Adrenal gland (tissue), 9 donors: ENCODE measurements at regions not wholly inside any gene's neighbourhood (a gene's known extent, or its start where the extent isn't known, plus 50 kb on each side); places are given as distances from the start of the nearest gene placed in this dataset.

ENCODE experiments used
- DNase-seq, 7 donors: peaks; one replicate each; pipeline ENCODE4 v3.0.0-alpha.2; 2019 to 2020
- H3K27ac ChIP-seq, 5 donors: fragments of 200-600 bp; sonication (generic) in 4 of 5; 1 replicate in 3 of 5; 2 replicates in 2 of 5; pipeline versions ENCODE4 v1.5.1 to v1.8.0; 2016 to 2020; ENCODE audit warnings: mild to moderate bottlenecking in 1 of 5
- H3K27me3 ChIP-seq: fragments of 200-600 bp; 2 replicates; pipeline ENCODE4 v1.8.0; 2021
- H3K36me3 ChIP-seq, 2 donors: fragments of 200-600 bp; replicated peaks in 1 of 2; 1 replicate in 1 of 2; 2 replicates in 1 of 2; pipeline versions ENCODE4 v1.5.1 to v1.8.0; 2018 to 2022
- H3K4me1 ChIP-seq, 2 donors: fragments of 200-600 bp; replicated peaks in 1 of 2; 1 replicate in 1 of 2; 2 replicates in 1 of 2; pipeline versions ENCODE4 v1.5.1 to v1.8.0; 2018 to 2021
- H3K4me3 ChIP-seq, 4 donors: fragments of 200-600 bp; sonication (generic) in 3 of 4; one replicate each; pipeline ENCODE4 v1.5.1; 2016 to 2018
- H3K9me3 ChIP-seq, 3 donors: fragments of 200-600 bp; sonication (generic) in 1 of 3; replicated peaks in 1 of 3; 1 replicate in 2 of 3; 2 replicates in 1 of 3; pipeline versions ENCODE4 v1.5.1 to v1.8.0; 2016 to 2021
- CTCF ChIP-seq, 6 experiments: fragments of 450-650 bp in 4 of 6; fragments of 200-600 bp in 2 of 6; sonication (generic) in 1 of 6; IDR thresholded peaks; 1 replicate in 5 of 6; 2 replicates in 1 of 6; pipeline versions ENCODE4 v1.5.1 to v1.8.0; 2016 to 2021; ENCODE audit warnings: antibody characterized with exemption in 6 of 6, mild to moderate bottlenecking in 2 of 6, moderate library complexity in 1 of 6
- POLR2A ChIP-seq, 2 donors: fragments of 450-650 bp; IDR thresholded peaks; one replicate each; pipeline ENCODE4 v1.6.1; 2017; ENCODE audit warnings: antibody characterized with exemption in 2 of 2, mild to moderate bottlenecking in 2 of 2, moderate library complexity in 1 of 2
- WGBS, 4 donors: extraction: QIAGEN DNeasy Blood & Tissue Kit in 2 of 4; methylation state at CpG; one replicate each; pipeline versions ENCODE4 v1.1.5 to v1.1.7; 2013 to 2017; 5-methylcytosine and 5-hydroxymethylcytosine counted together
- intact Hi-C, 2 donors: fragments of 100-400 bp; cut with DNase I; formaldehyde crosslinking; loops; one replicate each; pipeline versions ENCODE4 v1.14.1 to v1.15.0; 2022 to 2023
- donor health status: healthy with polysubstance abuse.
- donor health status: Bipolar disorder and iron deficiency.
- donor health status: DM: yes; HTN: yes; CAD: no.
- donor health status: DM: no; HTN: no; CAD: no.
- donor health status: DM: no; HTN: no; CAD: no.

GRCh38 chr4:180086480-180087190, 2156.6 kb upstream of the TENM3 start:
- Histone ChIP-seq H3K27me3 (no peaks in the 10 kb centered on the region), H3K4me3 (no peak overlapping the region), H3K27ac (no peak overlapping the region), H3K36me3 (no peaks in the 10 kb centered on the region), H3K9me3 (no peaks in the 10 kb centered on the region), H3K4me1 (peaks cover 8 to 33% of the 10 kb centered on the region in 2 donors)
- TF ChIP-seq CTCF (IDR thresholded peaks at IDR 0.05): no peak
- TF ChIP-seq POLR2A (IDR thresholded peaks at IDR 0.05): no peak
- DNase-seq: no peak
- 0 to 50% (median 12%) methylated on average over 2 of the region's 2 CpGs for WGBS, 4 donors
- intact Hi-C loops: no loop called here

- no peaks in the 10 kb centered on the region for H3K27me3 ChIP-seq
- no peak overlapping the region for H3K4me3 ChIP-seq
- H3K27ac ChIP-seq: no peak overlapping the region
- TF ChIP-seq CTCF (IDR thresholded peaks at IDR 0.05) (no peak), POLR2A (IDR thresholded peaks at IDR 0.05) (no peak)
- peaks cover 0 to 11% of the 10 kb centered on the region in 2 donors for H3K4me1 ChIP-seq
- DNase-seq: no peak
- no peaks in the 10 kb centered on the region for H3K9me3 ChIP-seq
- intact Hi-C loops: no loop called here
- no peaks in the 10 kb centered on the region for H3K36me3 ChIP-seq
Observed at GRCh38 chr4:180098586-180098985, 2144.6 kb upstream of the TENM3 start.

GRCh38 chr4:180099957-180100356, 2143.2 kb upstream of the TENM3 start:
- peak overlapping the region in 1 of 5 donors; percentile 4 for H3K27ac ChIP-seq
- no peaks in the 10 kb centered on the region for H3K36me3 ChIP-seq
- TF ChIP-seq CTCF (IDR thresholded peaks at IDR 0.05) (no peak), POLR2A (IDR thresholded peaks at IDR 0.05) (no peak)
- 42 to 57% (median 48%) methylated on average over 5 of the region's 5 CpGs for WGBS, 4 donors
- H3K27me3 ChIP-seq: no peaks in the 10 kb centered on the region
- DNase-seq: peak in 1 of 7 donors; percentile 35
- H3K4me1 ChIP-seq: peaks cover 0 to 19% of the 10 kb centered on the region in 2 donors
- H3K4me3 ChIP-seq: no peak overlapping the region
- intact Hi-C loops: no loop called here
- H3K9me3 ChIP-seq: no peaks in the 10 kb centered on the region

GRCh38 chr4:180100433-180101344, 2142.5 kb upstream of the TENM3 start:
- no peaks in the 10 kb centered on the region for H3K9me3 ChIP-seq
- no peak overlapping the region for H3K4me3 ChIP-seq
- DNase-seq: no peak
- peaks cover 0 to 19% of the 10 kb centered on the region in 2 donors for H3K4me1 ChIP-seq
- peak overlapping the region in 1 of 5 donors; percentile 4 for H3K27ac ChIP-seq
- intact Hi-C loops: no loop called here
- no peak for TF ChIP-seq CTCF (IDR thresholded peaks at IDR 0.05)
- no peak for TF ChIP-seq POLR2A (IDR thresholded peaks at IDR 0.05)
- H3K27me3 ChIP-seq: no peaks in the 10 kb centered on the region
- 93 to 95% (median 94%) methylated on average over 7 to 22 of the region's 22 CpGs for WGBS, 4 donors
- H3K36me3 ChIP-seq: no peaks in the 10 kb centered on the region
